ENCODE measurements at regions not wholly inside any gene's neighbourhood (a gene's known extent, or its start where the extent isn't known, plus 50 kb on each side); places are given as distances from the start of the nearest gene placed in this dataset.

DNA sequence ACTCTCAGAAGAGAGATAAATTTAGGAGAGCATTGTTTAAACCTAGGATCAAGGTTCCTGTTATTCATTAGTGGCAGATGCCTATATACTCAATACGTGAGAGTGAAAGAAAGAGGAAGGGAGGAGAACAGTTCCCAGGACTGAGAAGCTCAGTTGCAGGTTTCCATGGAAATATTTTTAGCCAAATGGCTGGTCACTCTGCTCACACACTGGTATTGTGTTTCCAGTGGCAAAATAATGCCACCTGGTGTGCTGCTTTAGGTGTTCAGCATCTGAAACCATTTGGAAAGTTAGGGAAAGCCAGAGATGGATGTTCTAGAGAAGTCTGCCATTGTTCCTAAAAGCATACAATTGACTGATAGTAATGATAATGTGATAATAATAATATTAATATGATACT is 827.7 kb downstream of the SORCS3 start:
- CTCF ChIA-PET, result no interaction called here
- H3K4me1 ChIP-seq (ENCODE audit: insufficient read depth, low read length), result no peaks in the 10 kb centered on the region
- no peak overlapping the region for H3K4me3 Mint-ChIP-seq
- no peak overlapping the region for H3K4me3 ChIP-seq (ENCODE audit: low read length)
- no peaks in the 10 kb centered on the region for H3K4me1 Mint-ChIP-seq (ENCODE audit: low read depth)
- H3K9me3 ChIP-seq (ENCODE audit: control insufficient read depth in 1 of 2, insufficient read depth in 1 of 2, low read length in 2 of 2), result no peaks in the 10 kb centered on the region
- no peak for DNase-seq
- no peaks in the 10 kb centered on the region for H3K36me3 ChIP-seq (ENCODE audit: insufficient read depth, low read length)
- no peak for TF ChIP-seq CTCF (IDR thresholded peaks at IDR 0.05)
- peaks cover 7% of the 10 kb centered on the region for H3K9me3 Mint-ChIP-seq
- no peak overlapping the region for H3K27ac Mint-ChIP-seq
- H3K36me3 Mint-ChIP-seq (ENCODE audit: low read depth), result no peaks in the 10 kb centered on the region
- intact Hi-C loops (cut with DNase I, micrococcal nuclease), result no loop called here
- H3K27ac ChIP-seq (ENCODE audit: low read depth in 1 of 2, low read length in 2 of 2), result no peak overlapping the region
- no peak for ATAC-seq (ENCODE audit: poor library complexity)
- no peaks in the 10 kb centered on the region for H3K27me3 ChIP-seq (ENCODE audit: control insufficient read depth in 1 of 2, insufficient read depth in 2 of 2, low read length in 2 of 2)
- H3K27me3 Mint-ChIP-seq, result no peaks in the 10 kb centered on the region
- POLR2A ChIA-PET, result no interaction called here

DNA sequence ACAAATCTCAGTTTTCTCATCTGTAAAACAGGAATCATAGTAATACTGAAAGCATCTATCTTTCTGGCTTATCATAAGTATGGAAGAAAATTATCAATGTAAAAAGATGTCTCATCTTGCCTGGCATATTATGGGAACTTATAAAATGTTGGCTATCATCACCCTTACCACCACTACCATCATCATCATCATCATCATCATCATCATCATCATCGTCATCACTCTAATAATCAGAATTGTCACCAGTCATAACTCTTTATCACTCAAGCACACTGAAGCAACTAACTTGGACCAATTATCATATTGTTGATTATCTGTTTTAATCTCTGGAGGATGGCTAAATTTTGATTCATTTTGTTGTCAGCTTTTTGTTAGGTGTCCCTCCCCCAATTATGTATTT is 825.4 kb downstream of the SORCS3 start:
- CTCF ChIA-PET, result no interaction called here
- POLR2A ChIA-PET, result no interaction called here

GRCh38 chr10:105434970-105435369 is 793.9 kb downstream of the SORCS3 start:
- DNase-seq, result no peak
- Histone ChIP-seq H3K27me3 (ENCODE audit: control insufficient read depth in 1 of 2, insufficient read depth in 2 of 2, low read length in 2 of 2) (no peaks in the 10 kb centered on the region), H3K4me1 (ENCODE audit: insufficient read depth, low read length) (no peaks in the 10 kb centered on the region), H3K9me3 (ENCODE audit: control insufficient read depth in 1 of 2, insufficient read depth in 1 of 2, low read length in 2 of 2) (peaks cover 0 to 5% of the 10 kb centered on the region in 2 experiments), H3K4me3 (ENCODE audit: low read length) (no peak overlapping the region), H3K36me3 (ENCODE audit: insufficient read depth, low read length) (no peaks in the 10 kb centered on the region), H3K27ac (ENCODE audit: low read depth in 1 of 2, low read length in 2 of 2) (no peak overlapping the region)
- H3K4me3 Mint-ChIP-seq, result no peak overlapping the region
- H3K4me1 Mint-ChIP-seq (ENCODE audit: low read depth), result no peaks in the 10 kb centered on the region
- no peak for ATAC-seq (ENCODE audit: poor library complexity)
- ChIA-PET CTCF (no interaction called here), POLR2A (no interaction called here)
- H3K27me3 Mint-ChIP-seq, result no peaks in the 10 kb centered on the region
- H3K9me3 Mint-ChIP-seq, result peaks cover 5% of the 10 kb centered on the region
- H3K36me3 Mint-ChIP-seq (ENCODE audit: low read depth), result no peaks in the 10 kb centered on the region
- no peak overlapping the region for H3K27ac Mint-ChIP-seq
- intact Hi-C loops (cut with DNase I, micrococcal nuclease), result no loop called here
- TF ChIP-seq CTCF (IDR thresholded peaks at IDR 0.05), result no peak

More for the DNA sequence above, 825.4 kb downstream of the SORCS3 start:
- DNase-seq (no peak), ATAC-seq (ENCODE audit: poor library complexity) (no peak)
- Histone ChIP-seq H3K27me3 (ENCODE audit: control insufficient read depth in 1 of 2, insufficient read depth in 2 of 2, low read length in 2 of 2) (no peaks in the 10 kb centered on the region), H3K27ac (ENCODE audit: low read depth in 1 of 2, low read length in 2 of 2) (no peak overlapping the region), H3K9me3 (ENCODE audit: control insufficient read depth in 1 of 2, insufficient read depth in 1 of 2, low read length in 2 of 2) (no peaks in the 10 kb centered on the region), H3K4me3 (ENCODE audit: low read length) (no peak overlapping the region), H3K36me3 (ENCODE audit: insufficient read depth, low read length) (no peaks in the 10 kb centered on the region), H3K4me1 (ENCODE audit: insufficient read depth, low read length) (no peaks in the 10 kb centered on the region)
- Mint-ChIP-seq H3K4me1 (ENCODE audit: low read depth) (no peaks in the 10 kb centered on the region), H3K9me3 (peaks cover 9% of the 10 kb centered on the region), H3K27me3 (no peaks in the 10 kb centered on the region), H3K36me3 (ENCODE audit: low read depth) (no peaks in the 10 kb centered on the region), H3K27ac (no peak overlapping the region), H3K4me3 (no peak overlapping the region)
- no peak for TF ChIP-seq CTCF (IDR thresholded peaks at IDR 0.05)
- intact Hi-C loops (cut with DNase I, micrococcal nuclease), result no loop called here
